CD4-positive, alpha-beta T cell treated with Interleukin-4 for 1 hour (primary cell): ENCODE measurements at regions not wholly inside any gene's neighbourhood (a gene's known extent, or its start where the extent isn't known, plus 50 kb on each side); places are given as distances from the start of the nearest gene placed in this dataset.
"Not testable (repeated sequence)": the region's sequence is repeated elsewhere in the genome, so short reads cannot be mapped to it uniquely, and the experiment has no call there.

Experiments used
- DNase-seq, 2 donors: peaks; one replicate each; pipeline ENCODE4 v3.0.0-alpha.2; 2020 to 2022

- DNase-seq: no peak
Measured at GRCh38 chr6:103722683-103723082, 1137.0 kb downstream of the HACE1 start.

DNA sequence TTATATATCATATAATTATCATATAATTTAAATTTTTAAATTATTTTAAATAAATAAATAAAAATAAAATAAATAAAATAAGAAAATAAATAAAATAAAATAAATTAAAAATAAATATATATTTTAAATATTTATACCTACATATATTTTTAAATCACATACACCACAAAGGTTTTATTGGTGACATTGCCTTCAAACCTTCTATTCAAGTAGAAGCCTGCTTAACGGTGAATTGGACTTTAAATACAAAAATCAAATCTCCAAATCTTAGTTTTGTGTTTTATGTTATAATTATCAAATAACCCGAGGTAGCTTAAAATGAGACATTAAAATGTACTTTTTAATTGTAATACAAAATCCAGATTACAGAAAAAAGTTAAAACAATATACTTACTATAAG is 1137.8 kb downstream of the HACE1 start:
- no peak for DNase-seq

DNA sequence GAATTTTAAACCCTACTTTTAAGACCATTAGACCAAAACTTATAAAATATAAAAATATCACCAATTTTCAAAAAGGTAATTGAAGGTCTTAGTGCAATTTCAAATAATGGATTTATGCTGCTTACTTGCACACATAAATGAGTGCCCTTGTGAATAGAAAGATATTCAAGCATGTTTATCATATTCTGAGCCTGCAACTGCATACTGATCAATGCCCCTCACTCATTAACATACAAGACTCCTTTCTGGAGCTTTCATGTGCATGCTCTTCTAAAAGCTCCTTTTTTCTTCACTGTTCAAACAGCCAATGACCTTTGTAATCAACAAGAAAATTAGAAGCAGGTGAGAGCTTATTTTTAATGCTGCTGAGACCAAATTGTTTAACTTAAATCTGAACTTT is 1139.3 kb downstream of the HACE1 start:
- DNase-seq: no peak

DNA sequence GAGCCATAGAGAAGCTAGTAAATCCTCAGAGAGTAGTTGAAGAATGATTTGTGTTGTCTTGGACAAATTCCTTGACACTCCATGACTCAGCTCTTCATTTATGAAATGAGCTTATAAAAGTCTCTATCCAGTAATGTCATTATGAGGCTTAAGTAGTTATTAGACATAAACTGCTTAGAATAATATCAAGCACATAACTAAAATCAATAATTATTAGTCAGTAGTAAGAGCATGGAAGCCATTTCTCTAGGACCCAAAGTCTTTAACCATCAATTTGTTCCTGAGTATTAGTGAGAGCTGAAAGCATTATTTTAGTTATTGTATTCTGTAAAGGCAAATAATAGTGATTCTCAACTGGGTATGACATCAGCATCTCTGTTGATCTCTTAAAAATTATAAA is 1140.2 kb downstream of the HACE1 start:
- no peak for DNase-seq

- DNase-seq: no peak
Measured at GRCh38 chr6:103715269-103715668, 1144.5 kb downstream of the HACE1 start.

DNA sequence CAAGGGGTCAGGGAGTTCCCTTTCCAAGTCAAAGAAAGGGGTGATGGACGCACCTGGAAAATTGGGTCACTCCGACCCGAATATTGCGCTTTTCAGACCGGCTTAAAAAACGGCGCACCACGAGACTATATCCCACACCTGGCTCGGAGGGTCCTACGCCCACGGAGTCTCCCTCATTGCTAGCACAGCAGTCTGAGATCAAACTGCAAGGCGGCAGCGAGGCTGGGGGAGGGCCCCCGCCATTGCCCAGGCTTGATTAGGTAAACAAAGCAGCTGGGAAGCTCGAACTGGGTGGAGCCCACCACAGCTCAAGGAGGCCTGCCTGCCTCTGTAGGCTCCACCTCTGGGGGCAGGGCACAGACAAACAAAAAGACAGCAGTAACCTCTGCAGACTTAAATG is 1150.5 kb downstream of the HACE1 start:
- DNase-seq: not testable (repeated sequence)

GRCh38 chr6:103707596-103708325 is 1152.0 kb downstream of the HACE1 start:
- no peak for DNase-seq

GRCh38 chr6:103699769-103700168 is 1160.0 kb downstream of the HACE1 start:
- DNase-seq: no peak

DNA sequence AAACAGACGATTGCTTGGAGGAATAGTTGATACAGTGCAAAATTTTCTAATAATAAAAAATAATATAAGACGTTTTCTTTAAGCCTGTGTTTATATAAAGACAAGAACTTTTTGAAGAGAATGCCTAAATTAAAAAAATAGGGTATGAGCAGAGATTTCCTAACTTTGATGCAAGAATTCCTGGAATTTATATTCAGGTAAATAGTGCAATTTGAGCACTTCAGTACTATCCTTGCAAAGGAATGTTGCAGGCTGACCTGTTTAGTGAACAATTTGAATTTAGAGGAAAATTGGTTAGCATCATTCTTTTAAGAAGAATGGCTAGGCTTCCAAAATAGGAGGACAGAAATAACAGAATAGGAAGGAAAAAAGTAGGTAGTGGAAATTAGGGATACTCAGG is 1172.3 kb downstream of the HACE1 start:
- DNase-seq: no peak

- DNase-seq: no peak
Measured at GRCh38 chr6:103680116-103680515, 1179.6 kb downstream of the HACE1 start.

DNA sequence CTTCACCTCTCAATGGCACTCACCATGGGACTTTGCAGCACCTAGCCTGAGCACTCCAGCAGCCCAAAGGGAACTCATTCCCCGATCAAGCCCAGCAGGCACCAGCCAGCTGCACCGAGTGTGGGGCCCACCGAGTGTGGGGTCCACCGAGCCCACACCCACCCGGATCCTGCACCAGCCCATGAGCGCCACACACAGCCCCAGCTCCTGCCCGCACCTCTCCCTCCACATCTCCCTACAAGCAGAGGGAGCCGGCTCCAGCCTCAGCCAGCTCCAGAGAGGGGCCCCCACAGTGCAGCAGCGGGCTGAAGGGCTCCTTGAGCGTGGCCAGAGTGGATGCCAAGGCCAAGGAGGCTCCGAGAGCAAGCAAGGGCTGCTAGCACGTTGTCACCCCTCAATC is 1182.4 kb downstream of the HACE1 start:
- no peak for DNase-seq

DNA sequence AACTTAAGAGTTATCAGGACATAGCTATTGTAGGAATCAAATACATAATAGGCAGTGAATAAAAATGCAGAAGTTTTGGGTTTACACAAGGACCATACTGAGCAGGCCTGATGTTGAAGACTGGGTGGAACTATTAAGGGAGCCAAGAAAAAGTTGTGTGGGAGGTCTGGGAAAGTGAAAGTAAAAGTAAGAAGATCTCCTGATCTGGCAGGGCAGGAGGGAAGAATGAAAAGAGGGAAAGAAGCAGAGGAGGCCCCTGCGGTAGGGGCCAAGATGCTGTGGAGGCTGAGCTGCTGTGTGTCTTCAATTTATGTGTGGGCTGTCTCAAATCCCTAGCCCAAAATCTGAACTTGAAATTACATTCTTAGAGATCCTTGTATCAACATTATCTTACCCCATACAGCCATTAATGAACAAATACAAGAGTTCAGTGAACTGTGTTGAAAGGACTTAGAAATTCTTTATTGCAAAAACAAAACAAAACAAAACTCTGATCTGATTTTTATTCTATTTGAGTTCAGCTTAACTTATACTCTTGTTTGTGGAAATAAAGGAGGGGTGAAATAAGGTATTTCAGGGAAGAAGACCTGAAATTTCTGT is 1183.8 kb downstream of the HACE1 start:
- DNase-seq: no peak

DNA sequence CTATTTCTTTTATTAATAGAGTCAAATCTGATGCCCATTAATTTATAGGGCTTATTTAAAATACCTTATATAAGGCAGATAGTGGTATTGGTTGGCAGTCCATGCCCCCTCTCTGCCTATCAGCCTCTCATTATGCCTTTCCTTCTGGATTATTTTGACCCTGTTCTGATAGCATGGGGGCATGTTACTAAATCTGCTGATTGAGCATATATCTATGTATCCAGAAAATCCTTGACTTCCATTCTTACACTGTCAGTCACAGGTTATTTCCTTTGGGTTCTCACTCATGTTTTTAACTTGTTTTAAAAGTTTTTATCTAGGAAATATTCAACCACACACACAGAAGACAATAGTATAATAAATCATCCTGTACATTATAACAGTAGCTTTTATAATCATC is 1184.9 kb downstream of the HACE1 start:
- DNase-seq: no peak

DNA sequence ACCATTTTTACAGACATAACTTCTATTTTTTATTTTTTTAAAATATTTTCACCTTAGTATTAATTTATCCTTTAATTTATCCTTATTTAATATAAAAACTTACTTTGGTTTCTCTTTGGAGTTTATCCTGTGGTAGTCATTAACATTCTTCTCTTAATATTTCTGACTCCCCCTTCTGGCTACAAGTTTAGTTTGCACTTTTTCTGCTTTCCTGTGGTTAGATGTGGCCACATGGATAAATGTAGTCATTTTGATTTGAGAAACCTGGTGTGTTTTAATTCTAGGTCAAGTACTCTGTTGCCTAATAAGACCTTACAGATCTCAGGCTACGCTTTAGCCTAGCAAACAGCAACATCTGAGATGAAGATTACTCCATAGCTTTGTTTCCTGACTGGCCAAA is 1187.5 kb downstream of the HACE1 start:
- no peak for DNase-seq

DNA sequence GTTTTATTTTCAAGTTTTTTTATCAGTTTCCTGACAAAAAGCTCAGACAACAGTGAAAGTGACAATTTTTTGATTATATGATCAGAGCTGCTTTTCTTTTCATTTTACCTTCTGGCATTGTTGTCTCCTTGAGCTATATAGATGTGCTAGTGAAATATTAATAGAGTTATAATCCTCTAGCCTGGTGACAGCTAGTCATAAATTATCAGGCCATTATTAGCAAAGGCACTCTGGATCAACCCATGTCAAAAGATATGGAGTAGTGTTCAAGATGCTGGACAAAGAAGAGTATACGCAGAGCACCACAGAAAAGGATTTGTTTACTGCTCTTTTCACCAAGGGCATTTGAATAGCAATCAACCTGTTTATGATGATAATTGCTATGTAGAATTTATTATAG is 1230.1 kb downstream of the HACE1 start:
- DNase-seq: no peak

DNA sequence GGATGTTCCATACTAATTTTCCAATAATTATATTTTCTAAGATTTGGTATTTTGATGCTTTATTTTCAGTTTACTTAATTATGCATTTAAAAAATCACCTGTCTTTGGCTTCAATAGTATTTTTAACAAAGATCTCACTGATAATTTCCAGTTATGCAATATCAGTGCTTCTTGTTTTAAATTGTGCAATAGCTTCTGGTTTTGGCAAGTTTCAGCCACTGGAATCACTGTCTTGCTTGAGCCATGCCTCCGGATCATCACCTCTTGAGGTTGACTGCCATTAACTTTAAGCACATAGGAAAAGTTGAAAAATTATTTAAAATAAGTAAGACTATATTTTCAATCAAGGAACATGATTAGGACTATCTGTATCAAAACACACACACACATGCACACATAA is 1242.1 kb downstream of the HACE1 start:
- no peak for DNase-seq

- no peak for DNase-seq
Measured at GRCh38 chr6:103587722-103588121, 1272.0 kb downstream of the HACE1 start.

- no peak for DNase-seq
Measured at GRCh38 chr6:103578115-103578514, 1281.6 kb downstream of the HACE1 start.

DNA sequence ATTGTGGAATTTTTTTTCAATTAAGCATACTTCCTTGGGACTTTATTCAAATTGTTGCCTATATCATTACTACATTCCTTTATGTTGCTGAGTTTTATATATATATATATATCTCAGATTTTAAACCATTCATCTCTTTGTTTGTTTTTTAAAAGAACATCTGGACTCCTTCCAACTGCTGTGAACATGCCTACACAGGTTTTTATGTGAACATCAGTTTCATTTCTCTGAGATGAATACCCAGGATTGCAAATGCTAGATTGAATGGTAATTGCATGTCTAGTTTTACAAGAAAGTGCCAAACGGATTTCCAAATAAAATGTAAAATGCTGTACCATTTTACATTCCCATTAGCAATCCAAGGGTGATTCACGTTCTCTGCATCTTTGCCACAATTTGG is 1289.3 kb downstream of the HACE1 start:
- no peak for DNase-seq

- no peak for DNase-seq
Measured at GRCh38 chr6:103554911-103555310, 1304.8 kb downstream of the HACE1 start.

DNA sequence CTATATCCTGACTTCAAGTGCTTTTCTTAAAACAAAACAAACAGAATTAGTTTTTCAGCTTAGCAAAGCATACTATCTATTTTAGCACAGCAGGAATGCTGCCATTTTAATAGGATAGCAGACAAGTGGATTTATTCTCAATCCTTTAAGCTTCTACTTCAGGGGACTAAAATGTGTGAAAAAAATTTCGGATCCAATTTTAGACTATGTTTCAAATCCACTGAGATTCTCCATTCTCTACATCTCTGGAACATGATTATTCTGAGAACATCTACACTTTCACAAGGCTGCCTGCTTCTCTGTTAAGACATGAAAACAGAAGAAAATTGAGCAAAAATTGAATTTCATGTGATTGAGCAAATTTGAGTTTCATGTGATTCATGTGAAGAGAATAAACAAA is 1321.3 kb downstream of the HACE1 start:
- DNase-seq: no peak

DNA sequence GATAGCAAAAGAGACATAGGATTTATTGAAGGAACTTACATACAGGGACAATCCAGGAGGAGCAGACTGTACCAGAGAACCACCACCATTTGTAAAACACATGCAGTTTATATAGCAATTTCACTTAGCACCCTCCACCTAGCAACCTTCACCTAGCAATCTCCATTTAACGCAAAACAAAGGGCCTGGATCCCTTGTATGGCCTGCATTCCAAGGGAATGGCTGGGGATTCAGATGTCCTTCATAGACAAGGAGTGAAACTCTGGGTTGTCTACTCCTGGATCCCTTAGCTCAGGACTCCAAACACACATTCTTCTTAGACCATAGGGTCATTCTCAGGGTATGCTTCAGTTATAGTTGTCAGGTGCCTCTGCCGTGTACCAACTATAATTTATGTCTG is 1324.9 kb downstream of the HACE1 start:
- no peak for DNase-seq

GRCh38 chr6:103534095-103534494 is 1325.6 kb downstream of the HACE1 start:
- DNase-seq: no peak

DNA sequence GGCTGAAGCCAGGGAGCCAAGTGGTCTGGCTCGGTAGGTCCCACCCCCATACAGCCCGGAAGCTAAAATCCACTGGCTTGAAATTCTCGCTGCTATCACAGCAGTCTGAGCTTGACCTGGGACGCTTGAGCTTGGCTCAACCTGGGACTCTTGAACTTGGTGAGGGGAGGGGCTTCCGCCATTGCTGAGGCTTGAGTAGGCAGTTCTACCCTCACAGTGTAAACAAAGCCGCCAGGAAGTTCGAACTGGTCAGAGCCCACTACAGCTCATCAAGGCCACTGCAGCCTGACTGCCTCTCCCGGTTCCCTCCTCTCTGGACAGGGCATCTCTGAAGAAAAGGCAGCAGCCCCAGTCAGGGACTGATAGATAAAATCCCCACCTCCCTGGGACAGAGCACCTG is 1337.7 kb downstream of the HACE1 start:
- DNase-seq: no peak

DNA sequence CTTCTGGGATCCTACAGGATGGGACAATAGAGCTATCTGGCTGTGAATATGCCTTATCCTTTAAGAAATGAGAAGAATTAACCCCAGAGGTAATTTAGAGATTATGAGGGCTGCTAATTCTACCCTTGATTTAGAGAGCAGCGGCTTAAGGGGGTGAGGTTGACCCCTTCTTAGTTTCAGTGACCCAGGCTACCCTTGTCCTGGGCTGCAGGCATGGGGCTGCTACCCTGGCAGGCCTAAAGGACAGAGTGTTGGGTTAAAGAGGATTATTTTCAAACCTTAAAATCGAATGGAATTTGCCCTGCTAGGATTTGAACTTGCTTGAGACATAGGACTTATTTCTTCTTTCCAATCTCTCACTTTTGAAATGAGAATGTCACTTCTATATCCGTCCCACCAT is 1343.4 kb downstream of the HACE1 start:
- no peak for DNase-seq
